Mesenchymal stem cell (in vitro differentiated cells and primary cell): ENCODE measurements at regions not wholly inside any gene's neighbourhood (a gene's known extent, or its start where the extent isn't known, plus 50 kb on each side); places are given as distances from the start of the nearest gene placed in this dataset.

Experiments used
- DNase-seq: peaks from one replicate; pipeline ENCODE4 v3.0.0-alpha.2; 2013
- H2AFZ ChIP-seq: one replicate; pipeline ENCODE4 v1.6.1; 2013; ENCODE audit warnings: low read depth, mild to moderate bottlenecking, control low read depth, inconsistent platforms, low read length, moderate library complexity
- H2AK5ac ChIP-seq: 2 replicates; pipeline ENCODE4 v1.6.1; 2013; ENCODE audit warnings: low read length, moderate library complexity, mild to moderate bottlenecking, inconsistent platforms; ENCODE audit not compliant: severe bottlenecking
- H2BK120ac ChIP-seq: one replicate; pipeline ENCODE4 v1.6.1; 2013; ENCODE audit warnings: low read depth, mild to moderate bottlenecking, inconsistent platforms, low read length, moderate library complexity
- H2BK12ac ChIP-seq, 2 experiments: one replicate each; pipeline ENCODE4 v1.6.1; 2013; ENCODE audit warnings: inconsistent platforms in 2 of 2, low read length in 2 of 2, mild to moderate bottlenecking in 2 of 2, moderate library complexity in 2 of 2, control low read depth in 1 of 2
- H2BK15ac ChIP-seq: one replicate; pipeline ENCODE4 v1.6.1; 2013; ENCODE audit warnings: mild to moderate bottlenecking, low read depth, inconsistent platforms; ENCODE audit not compliant: poor library complexity, severe bottlenecking
- H2BK5ac ChIP-seq: 2 replicates; pipeline ENCODE4 v1.6.1; 2013; ENCODE audit warnings: low read depth, mild to moderate bottlenecking, low read length, control low read depth, inconsistent platforms; ENCODE audit not compliant: poor library complexity, severe bottlenecking
- H3K14ac ChIP-seq, 2 experiments: one replicate each; pipeline ENCODE4 v1.6.1; 2013; ENCODE audit warnings: inconsistent platforms in 2 of 2, low read length in 2 of 2, control low read depth in 1 of 2, mild to moderate bottlenecking in 1 of 2, moderate library complexity in 1 of 2
- H3K18ac ChIP-seq, 2 experiments: one replicate each; pipeline ENCODE4 v1.6.1; 2013; ENCODE audit warnings: inconsistent platforms in 2 of 2, low read length in 2 of 2, control low read depth in 1 of 2, low read depth in 1 of 2, mild to moderate bottlenecking in 1 of 2
- H3K23ac ChIP-seq, 2 experiments: one replicate each; pipeline ENCODE4 v1.6.1; 2013; ENCODE audit warnings: inconsistent platforms in 2 of 2, low read length in 2 of 2, mild to moderate bottlenecking in 2 of 2, moderate library complexity in 2 of 2, control low read depth in 1 of 2
- H3K27ac ChIP-seq: 2 replicates; pipeline ENCODE4 v1.5.1; 2013; ENCODE audit warnings: mild to moderate bottlenecking, moderate library complexity, low read length, control low read depth, inconsistent platforms; ENCODE audit not compliant: poor library complexity, severe bottlenecking
- H3K27me3 ChIP-seq, 2 experiments: 2 replicates each; pipeline versions ENCODE4 v1.6.1 to v1.7.0; 2013; ENCODE audit warnings: low read length in 2 of 2, mild to moderate bottlenecking in 2 of 2, moderate library complexity in 2 of 2, control low read depth in 1 of 2, inconsistent platforms in 1 of 2; ENCODE audit not compliant: control insufficient read depth in 1 of 2, insufficient read depth in 1 of 2
- H3K36me3 ChIP-seq, 2 experiments: 2 replicates each; pipeline versions ENCODE4 v1.6.1 to v1.7.0; 2013; ENCODE audit warnings: low read length in 2 of 2, control low read depth in 1 of 2, inconsistent platforms in 1 of 2, low read depth in 1 of 2, mild to moderate bottlenecking in 1 of 2; ENCODE audit not compliant: insufficient read depth in 2 of 2, control insufficient read depth in 1 of 2
- H3K4ac ChIP-seq, 2 experiments: one replicate each; pipeline ENCODE4 v1.6.1; 2013; ENCODE audit warnings: inconsistent platforms in 2 of 2, low read length in 2 of 2, mild to moderate bottlenecking in 2 of 2, moderate library complexity in 2 of 2, control low read depth in 1 of 2, low read depth in 1 of 2
- H3K4me1 ChIP-seq: 2 replicates; pipeline ENCODE4 v1.6.1; 2013; ENCODE audit warnings: low read depth, low read length, control low read depth; ENCODE audit not compliant: control insufficient read depth, insufficient read depth
- H3K4me2 ChIP-seq: 2 replicates; pipeline ENCODE4 v1.6.1; 2013; ENCODE audit warnings: low read length, mild to moderate bottlenecking, inconsistent platforms; ENCODE audit not compliant: poor library complexity, severe bottlenecking
- H3K4me3 ChIP-seq, 2 experiments: 2 replicates each; pipeline versions ENCODE4 v1.5.1 to v1.7.0; 2013; ENCODE audit warnings: low read length in 2 of 2, mild to moderate bottlenecking in 2 of 2, control low read depth in 1 of 2, low read depth in 1 of 2; ENCODE audit not compliant: insufficient read depth in 1 of 2
- H3K79me1 ChIP-seq: replicated peaks from 2 replicates; pipeline ENCODE4 v1.6.1; 2013; ENCODE audit warnings: mild to moderate bottlenecking, control low read depth, low read length, inconsistent platforms; ENCODE audit not compliant: poor library complexity, severe bottlenecking
- H3K9ac ChIP-seq: 2 replicates; pipeline ENCODE4 v1.7.0; 2013; ENCODE audit warnings: mild to moderate bottlenecking, low read length, moderate library complexity
- H3K9me3 ChIP-seq: 2 replicates; pipeline ENCODE4 v1.7.0; 2013; ENCODE audit warnings: mild to moderate bottlenecking, low read length; ENCODE audit not compliant: control insufficient read depth
- H4K8ac ChIP-seq: one replicate; pipeline ENCODE4 v1.6.1; 2013; ENCODE audit warnings: inconsistent platforms, mild to moderate bottlenecking, low read length, moderate library complexity
- H4K91ac ChIP-seq: one replicate; pipeline ENCODE4 v1.6.1; 2013; ENCODE audit warnings: mild to moderate bottlenecking, low read length, inconsistent platforms
- WGBS: methylation state at CpG from one replicate; pipeline ENCODE4 v1.1.7; 2013; ENCODE audit warnings: mixed read lengths; 5-methylcytosine and 5-hydroxymethylcytosine counted together

- no peaks in the 10 kb centered on the region for H3K9me3 ChIP-seq
- no peaks in the 10 kb centered on the region for H3K79me1 ChIP-seq
- H3K4ac ChIP-seq = no peak overlapping the region
- no peak overlapping the region for H3K4me2 ChIP-seq
- no peak overlapping the region for H3K27ac ChIP-seq
- no peak overlapping the region for H2BK15ac ChIP-seq
- H4K91ac ChIP-seq = no peak overlapping the region
- no peak overlapping the region for H3K18ac ChIP-seq
- no peak overlapping the region for H4K8ac ChIP-seq
- no peak overlapping the region for H2AK5ac ChIP-seq
- no peak overlapping the region for H3K9ac ChIP-seq
- H3K4me1 ChIP-seq = no peaks in the 10 kb centered on the region
- no peaks in the 10 kb centered on the region for H3K36me3 ChIP-seq
- H3K27me3 ChIP-seq = no peaks in the 10 kb centered on the region
- H2BK5ac ChIP-seq = no peak overlapping the region
- no peak overlapping the region for H3K4me3 ChIP-seq
- no peak overlapping the region for H2BK12ac ChIP-seq
- no peak overlapping the region for H2AFZ ChIP-seq
- no peak overlapping the region for H3K14ac ChIP-seq
- DNase-seq = no peak
- no peak overlapping the region for H3K23ac ChIP-seq
- H2BK120ac ChIP-seq = no peak overlapping the region
These were observed 276.1 kb downstream of the TAF11L14 start for GRCh38 chr5:17910318-17910717.

- H3K36me3 ChIP-seq = no peaks in the 10 kb centered on the region
- no peaks in the 10 kb centered on the region for H3K27me3 ChIP-seq
- H3K9me3 ChIP-seq = no peaks in the 10 kb centered on the region
- H3K9ac ChIP-seq = no peak overlapping the region
- H2AK5ac ChIP-seq = no peak overlapping the region
- H3K27ac ChIP-seq = no peak overlapping the region
- H3K4me3 ChIP-seq = no peak overlapping the region
- H3K4me1 ChIP-seq = no peaks in the 10 kb centered on the region
- WGBS = 80% methylated on average over 3 of the region's 3 CpGs
- no peak overlapping the region for H4K91ac ChIP-seq
- no peak overlapping the region for H3K4ac ChIP-seq
- H2BK15ac ChIP-seq = no peak overlapping the region
- H2BK120ac ChIP-seq = no peak overlapping the region
- no peaks in the 10 kb centered on the region for H3K79me1 ChIP-seq
- no peak overlapping the region for H3K14ac ChIP-seq
- no peak overlapping the region for H3K4me2 ChIP-seq
- H2BK12ac ChIP-seq = no peak overlapping the region
- no peak overlapping the region for H2AFZ ChIP-seq
- DNase-seq = no peak
- H2BK5ac ChIP-seq = no peak overlapping the region
- no peak overlapping the region for H4K8ac ChIP-seq
- H3K23ac ChIP-seq = no peak overlapping the region
- no peak overlapping the region for H3K18ac ChIP-seq
These were observed 278.5 kb downstream of the TAF11L14 start for GRCh38 chr5:17912794-17913193.

GRCh38 chr5:17916446-17916845, 282.2 kb downstream of the TAF11L14 start:
- no peak overlapping the region for H3K4me3 ChIP-seq
- no peaks in the 10 kb centered on the region for H3K4me1 ChIP-seq
- H3K27ac ChIP-seq = no peak overlapping the region
- H2BK5ac ChIP-seq = no peak overlapping the region
- H2BK120ac ChIP-seq = no peak overlapping the region
- H3K79me1 ChIP-seq = no peaks in the 10 kb centered on the region
- H3K4me2 ChIP-seq = no peak overlapping the region
- H3K27me3 ChIP-seq = no peaks in the 10 kb centered on the region
- H3K4ac ChIP-seq = no peak overlapping the region
- H2BK12ac ChIP-seq = no peak overlapping the region
- no peak overlapping the region for H4K91ac ChIP-seq
- no peaks in the 10 kb centered on the region for H3K9me3 ChIP-seq
- no peak overlapping the region for H4K8ac ChIP-seq
- H2AFZ ChIP-seq = no peak overlapping the region
- no peak overlapping the region for H2BK15ac ChIP-seq
- no peaks in the 10 kb centered on the region for H3K36me3 ChIP-seq
- H3K9ac ChIP-seq = no peak overlapping the region
- 93% methylated on average over 6 of the region's 6 CpGs for WGBS
- no peak overlapping the region for H2AK5ac ChIP-seq
- no peak overlapping the region for H3K23ac ChIP-seq
- no peak for DNase-seq
- no peak overlapping the region for H3K14ac ChIP-seq
- H3K18ac ChIP-seq = no peak overlapping the region

- no peak overlapping the region for H3K4me2 ChIP-seq
- H4K91ac ChIP-seq = no peak overlapping the region
- H3K27ac ChIP-seq = no peak overlapping the region
- no peak overlapping the region for H2BK5ac ChIP-seq
- no peaks in the 10 kb centered on the region for H3K79me1 ChIP-seq
- no peak overlapping the region for H3K18ac ChIP-seq
- no peak overlapping the region for H3K9ac ChIP-seq
- no peak for DNase-seq
- H3K27me3 ChIP-seq = no peaks in the 10 kb centered on the region
- no peak overlapping the region for H2AK5ac ChIP-seq
- no peak overlapping the region for H2BK15ac ChIP-seq
- H2BK120ac ChIP-seq = no peak overlapping the region
- no peaks in the 10 kb centered on the region for H3K4me1 ChIP-seq
- H2BK12ac ChIP-seq = no peak overlapping the region
- H3K23ac ChIP-seq = no peak overlapping the region
- H4K8ac ChIP-seq = no peak overlapping the region
- no peak overlapping the region for H3K4ac ChIP-seq
- H3K9me3 ChIP-seq = no peaks in the 10 kb centered on the region
- H3K4me3 ChIP-seq = no peak overlapping the region
- H3K14ac ChIP-seq = no peak overlapping the region
- H2AFZ ChIP-seq = no peak overlapping the region
- no peaks in the 10 kb centered on the region for H3K36me3 ChIP-seq
These were observed 283.2 kb downstream of the TAF11L14 start for GRCh38 chr5:17917465-17917864.
